Hepatic stellate cell (primary cell): ENCODE measurements at regions not wholly inside any gene's neighbourhood (a gene's known extent, or its start where the extent isn't known, plus 50 kb on each side); places are given as distances from the start of the nearest gene placed in this dataset.

Experiments
- DNase-seq: peaks from one replicate; pipeline ENCODE4 v3.0.0; 2011; ENCODE audit warnings: low spot score

DNA sequence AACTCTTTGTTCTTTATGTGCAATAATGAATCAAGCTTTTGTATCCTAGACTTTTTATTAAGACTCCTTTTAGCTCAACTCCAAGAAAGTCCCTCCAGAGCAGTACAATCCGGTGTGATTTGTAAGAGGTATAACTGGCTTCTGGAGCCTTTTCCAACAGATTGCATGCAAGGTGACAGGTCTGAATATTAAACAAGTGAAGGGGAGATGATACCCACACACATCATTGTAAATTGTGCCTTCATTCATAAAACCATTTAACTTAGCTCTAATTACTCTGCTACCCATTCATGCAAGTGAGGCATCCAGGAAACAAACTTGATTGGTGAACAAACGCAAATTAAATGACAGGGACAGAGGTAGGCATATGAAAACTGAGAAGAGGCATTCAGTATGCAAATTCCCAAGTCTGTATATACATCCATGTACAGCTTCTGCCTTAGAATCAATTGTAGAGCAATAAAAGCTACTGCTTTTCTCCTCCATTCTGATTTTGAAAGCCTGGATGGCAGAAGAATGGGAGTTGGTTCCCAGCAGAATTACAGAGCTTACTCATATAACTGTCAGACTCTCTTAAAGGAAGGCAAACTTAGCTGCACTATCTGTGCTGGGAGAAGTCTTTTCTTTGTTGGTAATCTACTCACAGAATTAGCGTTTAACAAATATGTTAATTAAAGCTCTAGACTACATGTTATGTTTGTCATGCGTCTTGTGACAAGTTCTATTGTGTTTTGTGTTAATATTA lies 261.0 kb upstream of the CDH6 start:
- no peak for DNase-seq

- DNase-seq = no peak
These were observed 262.8 kb upstream of the CDH6 start for GRCh38 chr5:30930736-30931135.

GRCh38 chr5:30928956-30929355 lies 264.5 kb upstream of the CDH6 start:
- no peak for DNase-seq

- DNase-seq = no peak
These were observed 267.3 kb upstream of the CDH6 start for GRCh38 chr5:30926218-30926617.

DNA sequence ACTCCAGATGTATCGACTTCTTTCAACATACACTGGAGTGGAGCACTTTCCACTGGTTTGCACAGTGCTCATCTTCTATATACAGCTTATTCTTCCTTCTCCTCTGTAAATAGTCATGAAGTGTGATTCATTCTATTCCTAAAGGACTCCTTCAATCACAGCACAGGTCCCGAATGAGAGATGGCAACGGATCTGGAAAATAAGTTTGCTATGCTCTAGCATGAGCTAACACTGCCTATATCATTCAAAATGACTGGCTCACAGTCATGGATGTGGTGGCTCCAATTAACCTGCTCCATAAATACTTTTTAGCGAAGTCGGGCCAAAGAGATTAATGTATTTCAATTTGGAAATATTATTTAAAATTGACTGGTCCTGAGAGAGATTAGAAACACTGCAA lies 272.1 kb upstream of the CDH6 start:
- DNase-seq = no peak

DNA sequence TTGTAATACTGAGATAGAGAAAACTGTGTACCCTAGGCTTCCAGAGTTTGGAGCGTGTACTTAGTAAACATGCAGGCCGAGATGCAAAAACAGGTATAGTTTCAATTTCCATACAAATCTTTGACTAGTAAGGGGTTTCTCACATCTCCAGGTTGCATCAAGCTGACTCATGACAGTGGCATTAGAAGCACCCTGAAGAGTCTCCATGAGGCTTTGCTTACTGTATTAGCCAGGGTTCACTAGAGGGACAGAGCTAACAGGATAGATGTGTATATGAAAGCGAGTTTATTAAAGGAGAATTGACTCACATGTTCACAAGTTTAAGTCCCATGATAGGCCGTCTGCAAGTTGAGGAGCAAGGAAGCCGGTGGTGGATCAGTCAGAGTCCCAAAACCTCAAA lies 275.3 kb upstream of the CDH6 start:
- no peak for DNase-seq

DNA sequence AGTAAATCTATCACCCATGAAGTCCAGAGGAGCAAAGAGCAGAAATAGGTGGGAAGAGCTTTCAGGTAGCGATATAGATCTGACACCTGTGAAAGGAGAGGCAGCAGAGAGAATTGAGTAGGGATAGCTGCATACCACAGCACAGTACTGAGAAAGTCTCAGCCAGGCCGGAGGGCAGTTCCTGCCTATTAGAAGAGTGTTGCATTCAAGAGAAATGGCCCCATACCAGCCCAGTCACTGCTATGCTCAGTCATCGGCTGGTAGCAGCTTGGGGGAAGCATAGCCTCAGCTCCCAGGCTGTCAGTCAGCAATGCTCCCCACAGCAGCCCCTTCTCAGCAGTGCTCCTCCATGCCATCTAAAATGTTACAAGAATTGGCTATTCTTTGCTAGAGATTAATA lies 285.1 kb upstream of the CDH6 start:
- DNase-seq = no peak

DNA sequence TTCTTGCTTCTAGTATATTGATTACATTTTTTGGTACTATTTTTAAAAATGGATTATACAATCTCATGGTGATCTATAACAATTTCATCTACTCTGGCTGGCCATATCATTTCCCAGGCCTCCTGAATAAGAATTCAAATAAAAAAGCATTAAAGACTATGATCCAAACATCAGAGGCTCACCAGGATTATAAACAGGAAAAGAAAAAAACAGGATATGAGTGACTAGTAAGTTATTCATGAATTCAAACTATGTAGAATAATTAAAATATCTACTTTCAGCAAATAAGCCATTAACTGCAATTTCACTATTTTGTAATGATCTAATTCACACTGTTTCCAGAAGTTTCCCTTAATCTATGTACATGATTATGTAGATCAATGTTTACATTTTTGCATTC lies 293.1 kb upstream of the CDH6 start:
- DNase-seq = no peak

DNA sequence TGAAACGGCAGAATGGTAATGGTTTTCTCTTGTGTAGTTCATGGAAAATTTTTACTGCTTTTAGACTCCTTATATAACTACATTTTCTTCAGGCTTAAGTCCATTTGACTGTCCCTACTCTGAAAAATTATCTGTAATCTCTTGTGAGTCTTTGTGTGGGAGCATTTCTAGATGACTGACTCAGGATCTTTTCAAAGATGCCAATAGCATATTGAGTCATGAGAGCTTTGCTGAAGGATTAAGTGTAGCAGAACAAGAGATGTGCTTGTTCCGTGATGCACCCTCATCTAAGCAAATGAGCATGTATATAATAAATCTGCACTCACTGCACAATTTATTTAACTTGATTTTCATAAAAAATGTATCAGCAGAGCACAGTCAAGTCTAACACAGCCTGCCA lies 298.7 kb upstream of the CDH6 start:
- DNase-seq = no peak

DNA sequence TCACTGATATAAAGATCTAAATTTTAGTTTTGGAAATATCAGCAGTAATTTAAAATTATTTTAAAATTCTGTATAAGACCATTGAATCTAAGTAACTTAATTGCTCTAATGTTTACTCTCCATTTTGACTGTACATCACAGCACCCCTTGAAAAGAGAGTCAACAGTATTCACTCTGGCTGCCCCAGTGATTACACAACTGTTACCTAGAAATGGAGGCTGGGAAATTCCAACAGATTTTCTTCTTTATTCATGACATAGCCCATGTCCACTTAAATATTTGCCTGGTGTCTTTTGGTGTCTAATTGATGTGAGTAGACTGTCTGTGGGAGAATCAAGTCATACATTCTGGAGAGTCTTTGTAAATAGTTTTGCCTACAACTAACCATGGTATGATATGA lies 301.8 kb upstream of the CDH6 start:
- DNase-seq = no peak

GRCh38 chr5:30890377-30890776 lies 303.1 kb upstream of the CDH6 start:
- no peak for DNase-seq

DNA sequence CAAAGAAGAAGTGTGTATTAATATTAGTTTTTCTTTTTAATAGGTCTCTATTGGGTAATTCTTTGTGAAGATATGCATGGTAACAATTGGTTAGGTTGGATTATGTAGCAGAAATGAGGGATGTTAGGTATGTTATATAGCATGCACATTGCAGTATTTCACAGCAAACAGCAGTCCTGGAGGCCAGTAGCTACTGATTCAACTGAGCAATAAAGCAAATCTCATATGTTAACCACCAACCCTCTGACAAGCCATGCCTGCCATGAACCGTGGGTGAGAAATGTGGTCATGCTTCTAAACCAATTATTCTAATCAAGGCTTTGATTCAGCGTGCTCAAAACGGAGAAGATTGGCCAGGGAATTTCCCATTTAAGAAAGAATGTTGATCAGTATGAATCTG lies 313.0 kb upstream of the CDH6 start:
- no peak for DNase-seq

DNA sequence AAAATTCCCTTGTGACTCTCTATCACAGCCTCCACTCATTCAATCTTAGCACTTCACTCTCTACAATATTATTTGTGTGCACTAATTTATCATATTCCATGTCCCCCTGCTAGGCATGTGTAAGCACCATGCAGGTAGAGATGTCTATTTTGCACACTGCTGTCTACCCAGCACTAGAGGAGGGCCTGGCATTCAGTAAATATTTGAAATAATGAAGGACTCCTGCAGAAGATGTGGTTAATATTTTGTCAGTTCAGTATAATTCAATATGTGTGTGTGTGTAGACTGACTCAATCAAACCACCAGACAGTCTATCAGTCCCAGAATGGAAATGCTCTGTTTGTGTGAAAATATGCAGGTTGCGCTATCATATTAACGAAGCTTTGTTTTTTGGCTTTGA lies 313.6 kb upstream of the CDH6 start:
- no peak for DNase-seq

DNA sequence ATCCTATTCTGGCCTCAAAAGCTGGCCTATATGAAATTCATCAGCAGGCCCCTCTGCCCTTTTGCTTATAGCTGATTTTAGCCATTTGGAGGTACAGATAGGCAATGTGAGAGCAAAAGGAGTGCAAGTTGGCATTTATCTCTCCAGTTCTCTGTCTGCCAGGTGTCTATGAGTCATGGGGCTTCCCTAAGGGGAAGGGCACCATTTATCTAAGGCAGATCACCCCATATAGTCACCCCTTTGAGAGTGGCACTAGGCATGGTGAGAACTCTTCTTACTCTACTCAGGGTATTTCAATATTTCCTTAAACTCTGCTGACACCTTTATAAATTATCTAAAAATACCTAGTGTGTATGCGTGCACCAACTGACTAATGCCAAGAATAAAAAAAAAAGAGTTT lies 314.7 kb upstream of the CDH6 start:
- no peak for DNase-seq

DNA sequence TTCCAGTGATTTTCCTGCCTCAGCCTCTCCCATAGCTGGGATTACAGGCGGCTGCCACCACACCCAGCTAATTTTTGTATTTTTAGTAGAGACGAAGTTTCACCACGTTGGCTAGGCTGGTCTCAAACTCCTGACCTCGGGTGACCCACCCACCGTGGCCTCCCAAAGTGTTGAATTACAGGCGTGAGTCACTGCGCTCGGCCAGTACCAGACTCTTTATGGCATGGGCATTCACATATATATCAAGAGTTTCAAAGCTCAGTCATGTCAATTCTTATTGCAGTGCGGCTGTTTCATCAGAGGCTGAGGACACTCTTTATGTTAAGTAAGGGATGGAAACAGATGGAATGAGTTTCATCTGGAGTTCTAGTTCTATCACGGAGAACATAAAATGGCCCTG lies 315.2 kb upstream of the CDH6 start:
- no peak for DNase-seq

GRCh38 chr5:30874241-30875034 lies 319.0 kb upstream of the CDH6 start:
- no peak for DNase-seq

- no peak for DNase-seq
These were observed 322.3 kb upstream of the CDH6 start for GRCh38 chr5:30871196-30871595.

DNA sequence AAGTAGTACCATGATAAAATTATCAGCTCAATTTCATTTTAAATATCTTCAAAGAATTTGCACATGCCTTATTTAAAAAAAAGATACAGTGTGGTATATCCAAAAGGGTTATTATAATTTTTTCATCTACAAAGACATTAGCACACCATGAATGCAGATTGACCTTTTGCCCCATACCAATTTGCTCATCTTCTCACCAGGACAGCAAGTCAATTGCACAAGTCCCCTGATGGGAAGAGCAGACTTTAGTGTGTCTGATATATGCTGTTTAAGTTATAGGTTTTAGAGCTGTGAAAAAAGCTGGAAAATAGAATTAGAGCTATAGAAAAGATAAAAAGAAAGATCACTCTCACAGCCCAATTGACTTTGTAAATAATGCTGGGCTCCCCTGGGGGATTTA lies 325.8 kb upstream of the CDH6 start:
- no peak for DNase-seq

- DNase-seq = no peak
These were observed 327.3 kb upstream of the CDH6 start for GRCh38 chr5:30866142-30866541.

DNA sequence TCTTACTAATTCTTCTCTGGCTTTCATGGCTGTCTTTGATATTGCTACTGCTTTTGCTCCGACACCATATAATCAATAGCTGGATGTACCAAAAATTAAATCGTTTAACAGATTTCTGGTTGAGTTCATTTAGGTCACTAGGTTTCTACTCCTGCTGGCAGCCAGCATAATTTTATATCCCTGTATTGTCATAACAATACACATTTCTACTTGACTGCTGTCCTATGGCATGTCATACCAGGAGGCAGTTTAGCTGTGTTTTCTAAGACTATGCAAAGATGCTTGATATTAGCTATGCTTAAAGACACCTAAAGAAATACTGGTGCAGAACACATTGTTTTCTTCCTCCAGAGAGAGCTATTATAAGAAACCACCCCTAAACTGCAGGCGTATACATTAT lies 337.2 kb upstream of the CDH6 start:
- DNase-seq = no peak

DNA sequence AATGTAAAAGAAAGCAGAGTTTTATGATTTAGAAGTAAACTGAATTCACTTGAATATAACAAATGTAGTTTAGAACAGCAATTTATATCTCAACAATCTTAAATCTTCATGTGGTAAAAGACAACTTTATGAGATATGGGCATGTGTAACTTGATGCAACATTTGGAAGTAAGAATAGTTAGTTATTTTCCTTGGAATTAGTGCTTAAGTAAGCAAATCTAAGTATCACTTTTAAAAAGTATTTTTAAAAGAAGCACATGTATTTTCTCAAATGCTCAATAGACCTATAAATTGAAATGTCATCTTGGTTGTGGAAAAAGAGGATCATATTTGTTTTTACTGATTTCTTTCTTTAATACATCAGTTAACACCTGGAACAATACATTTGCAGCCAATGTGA lies 340.3 kb upstream of the CDH6 start:
- DNase-seq = no peak

- DNase-seq = no peak
These were observed 342.6 kb upstream of the CDH6 start for GRCh38 chr5:30850866-30851265.

DNA sequence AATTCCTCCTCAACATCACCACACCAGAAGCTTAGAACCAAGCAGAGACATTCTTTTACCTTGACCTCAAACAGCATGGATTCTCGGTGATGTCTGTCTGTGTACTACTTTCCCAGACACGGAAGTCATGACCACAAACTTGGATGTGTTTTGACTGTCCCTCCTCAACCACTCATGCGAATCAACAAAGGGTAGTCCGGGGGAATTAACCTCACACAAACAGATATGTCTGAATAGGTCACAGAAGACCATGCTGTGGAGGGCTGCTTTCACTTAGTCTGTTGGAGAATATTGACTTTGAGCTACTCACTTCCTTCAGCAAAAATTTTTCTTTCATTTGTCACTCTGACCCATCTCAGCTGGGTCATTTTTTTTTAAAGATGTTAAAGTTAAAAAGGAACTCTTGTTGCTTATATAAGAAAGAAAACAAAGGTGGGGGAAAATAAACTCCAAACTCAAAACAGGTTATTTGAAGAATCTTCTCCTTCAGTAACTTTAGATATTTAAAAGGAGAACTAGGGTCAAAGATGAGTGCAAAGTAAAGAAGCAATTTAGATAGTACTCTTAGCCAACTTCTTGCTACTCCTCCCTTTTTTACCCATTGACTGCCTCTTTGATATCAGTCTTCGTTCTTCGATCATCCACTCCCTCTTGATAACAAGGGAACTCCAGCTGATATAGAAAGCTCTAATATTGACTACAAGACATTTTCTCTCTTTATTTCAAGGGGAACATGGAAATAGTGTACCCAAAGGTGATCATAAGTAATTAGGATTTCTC lies 343.4 kb upstream of the CDH6 start:
- peak; percentile 42 for DNase-seq
